PFSK-1 (cell line): ENCODE measurements at regions not wholly inside any gene's neighbourhood (a gene's known extent, or its start where the extent isn't known, plus 50 kb on each side); places are given as distances from the start of the nearest gene placed in this dataset.

Experiments
- POLR2AphosphoS5 ChIP-seq: IDR thresholded peaks from 2 replicates; pipeline ENCODE4 v1.6.1; 2012; ENCODE audit warnings: low read depth, mild to moderate bottlenecking, control low read depth, low read length, moderate library complexity
- TAF1 ChIP-seq: IDR thresholded peaks from 2 replicates; pipeline ENCODE4 v1.6.1; 2012; ENCODE audit warnings: low read length, control low read depth, borderline replicate concordance; ENCODE audit not compliant: insufficient read depth

GRCh38 chr11:128125723-128126122, 461.6 kb downstream of the ETS1 start:
- no peak for TF ChIP-seq TAF1
- no peak for TF ChIP-seq POLR2AphosphoS5
